Erythroblast (primary cell): ENCODE measurements at regions not wholly inside any gene's neighbourhood (a gene's known extent, or its start where the extent isn't known, plus 50 kb on each side); places are given as distances from the start of the nearest gene placed in this dataset.

Source experiments
- GATA1 ChIP-seq: IDR thresholded peaks from 2 replicates; pipeline ENCODE4 v1.6.1; 2011; ENCODE audit warnings: low read depth, mild to moderate bottlenecking, control low read depth, low read length, moderate library complexity
- POLR2A ChIP-seq: IDR thresholded peaks from 2 replicates; pipeline ENCODE4 v1.6.1; 2011; ENCODE audit warnings: mild to moderate bottlenecking, low read length

- TF ChIP-seq POLR2A, result no peak
- TF ChIP-seq GATA1, result no peak
Observed at GRCh38 chr11:95512177-95512576, 277.4 kb downstream of the FAM76B start.
